ENCODE measurements at regions not wholly inside any gene's neighbourhood (a gene's known extent, or its start where the extent isn't known, plus 50 kb on each side); places are given as distances from the start of the nearest gene placed in this dataset.

DNA sequence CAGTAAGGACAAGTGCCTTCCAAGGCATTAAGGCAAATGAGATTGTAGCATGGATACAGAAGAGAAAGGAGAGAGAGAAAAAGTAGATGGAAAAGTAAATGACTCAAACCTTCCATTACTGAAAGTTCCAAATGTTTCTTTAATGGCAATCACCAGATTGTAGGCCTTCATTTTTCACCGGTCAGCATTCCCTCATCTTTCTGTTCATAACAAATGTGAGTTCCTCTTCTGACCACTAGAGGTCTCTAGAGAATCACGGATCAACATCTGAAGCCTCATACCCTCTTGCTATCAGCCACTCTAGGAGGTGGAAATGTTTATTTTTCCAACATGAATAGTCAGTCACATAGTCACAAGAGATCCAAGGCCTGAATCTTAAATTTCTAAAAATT is 73.6 kb upstream of the RPS23 start:
- DNase-seq = no peak
- no peak overlapping the region for H3K4me3 ChIP-seq
- H3K27ac ChIP-seq = no peak overlapping the region
- TF ChIP-seq, protein P1, sequence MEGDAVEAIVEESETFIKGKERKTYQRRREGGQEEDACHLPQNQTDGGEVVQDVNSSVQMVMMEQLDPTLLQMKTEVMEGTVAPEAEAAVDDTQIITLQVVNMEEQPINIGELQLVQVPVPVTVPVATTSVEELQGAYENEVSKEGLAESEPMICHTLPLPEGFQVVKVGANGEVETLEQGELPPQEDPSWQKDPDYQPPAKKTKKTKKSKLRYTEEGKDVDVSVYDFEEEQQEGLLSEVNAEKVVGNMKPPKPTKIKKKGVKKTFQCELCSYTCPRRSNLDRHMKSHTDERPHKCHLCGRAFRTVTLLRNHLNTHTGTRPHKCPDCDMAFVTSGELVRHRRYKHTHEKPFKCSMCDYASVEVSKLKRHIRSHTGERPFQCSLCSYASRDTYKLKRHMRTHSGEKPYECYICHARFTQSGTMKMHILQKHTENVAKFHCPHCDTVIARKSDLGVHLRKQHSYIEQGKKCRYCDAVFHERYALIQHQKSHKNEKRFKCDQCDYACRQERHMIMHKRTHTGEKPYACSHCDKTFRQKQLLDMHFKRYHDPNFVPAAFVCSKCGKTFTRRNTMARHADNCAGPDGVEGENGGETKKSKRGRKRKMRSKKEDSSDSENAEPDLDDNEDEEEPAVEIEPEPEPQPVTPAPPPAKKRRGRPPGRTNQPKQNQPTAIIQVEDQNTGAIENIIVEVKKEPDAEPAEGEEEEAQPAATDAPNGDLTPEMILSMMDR (IDR thresholded peaks at IDR 0.05) = peak; percentile 85
- peak; percentile 76 to 85 (median 78) for ATAC-seq
- H3K9me3 ChIP-seq = no peaks in the 10 kb centered on the region
- H3K36me3 ChIP-seq (ENCODE audit: insufficient read depth in 1 of 2, low read depth in 1 of 2) = no peaks in the 10 kb centered on the region
- no peaks in the 10 kb centered on the region for H3K27me3 ChIP-seq (ENCODE audit: insufficient read depth in 3 of 3, low read length in 2 of 3)
- intact Hi-C loops (cut with DNase I) = loop anchor here (5.0 to 10.0 kb wide), 3 partner anchors 283 to 1211 kb away; no protein-coding TSS in a partner anchor
- H3K4me1 ChIP-seq = peaks cover 19% of the 10 kb centered on the region
- WGBS, 3 donors = 2 to 5% (median 3%) methylated on average over 2 of the region's 2 CpGs

DNA sequence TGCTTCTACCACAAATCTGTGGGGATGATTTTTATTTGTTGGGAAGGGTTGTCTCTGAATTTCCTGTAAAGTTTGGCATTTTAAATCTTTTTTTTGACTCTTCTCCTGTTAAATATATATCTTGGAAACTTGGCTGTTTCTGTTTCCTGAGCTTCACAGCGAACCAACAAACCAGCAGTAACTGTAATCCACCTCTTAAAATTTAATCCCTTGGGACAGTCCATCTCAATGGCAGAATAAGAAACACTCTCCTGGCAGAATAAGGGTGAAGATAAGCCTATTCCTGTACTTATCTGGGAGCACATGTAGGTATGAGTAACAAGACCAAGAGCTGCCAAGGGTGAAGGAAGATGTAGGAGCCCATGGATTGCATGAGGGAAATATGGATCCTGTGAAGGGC is 73.1 kb upstream of the RPS23 start:
- intact Hi-C loops (cut with DNase I) = loop anchor here (5.0 to 10.0 kb wide), 3 partner anchors 284 to 1211 kb away; no protein-coding TSS in a partner anchor
- ATAC-seq = no peak
- H3K27ac ChIP-seq = no peak overlapping the region
- H3K4me3 ChIP-seq = no peak overlapping the region
- no peaks in the 10 kb centered on the region for H3K36me3 ChIP-seq (ENCODE audit: insufficient read depth in 1 of 2, low read depth in 1 of 2)
- WGBS, 3 donors = 89 to 97% (median 91%) methylated on average over 1 of the region's 1 CpG
- no peaks in the 10 kb centered on the region for H3K9me3 ChIP-seq
- TF ChIP-seq, protein P1 (IDR thresholded peaks at IDR 0.05) = no peak
- no peaks in the 10 kb centered on the region for H3K27me3 ChIP-seq (ENCODE audit: insufficient read depth in 3 of 3, low read length in 2 of 3)
- no peak for DNase-seq
- H3K4me1 ChIP-seq = peaks cover 23% of the 10 kb centered on the region

DNA sequence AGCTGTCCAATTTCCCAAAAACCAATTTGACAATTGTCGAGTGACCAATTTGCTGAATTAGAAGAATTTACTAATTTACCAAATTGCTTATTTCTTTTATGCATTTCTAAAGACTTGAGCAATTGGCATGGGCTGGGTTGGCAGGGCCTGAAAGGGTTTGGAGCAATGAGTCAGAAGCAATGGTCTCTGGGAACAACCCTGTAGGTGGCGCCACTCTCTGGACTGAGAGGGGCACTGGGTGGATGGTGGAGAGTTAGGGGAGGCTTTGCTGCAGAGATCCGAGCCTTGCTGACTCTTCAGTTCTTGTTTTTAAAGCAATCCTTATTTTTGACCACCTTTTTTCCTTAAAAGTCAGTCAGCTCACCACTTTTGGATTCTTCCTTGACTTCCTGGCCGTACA is 71.5 kb upstream of the RPS23 start:
- peaks cover 23% of the 10 kb centered on the region for H3K4me1 ChIP-seq
- H3K27me3 ChIP-seq (ENCODE audit: insufficient read depth in 3 of 3, low read length in 2 of 3) = no peaks in the 10 kb centered on the region
- H3K27ac ChIP-seq = no peak overlapping the region
- ATAC-seq (peak in 2 of 4 donors; percentile 57 to 59), DNase-seq (peak; percentile 34 to 66)
- TF ChIP-seq, protein P1 (IDR thresholded peaks at IDR 0.05) = no peak
- no peaks in the 10 kb centered on the region for H3K36me3 ChIP-seq (ENCODE audit: insufficient read depth in 1 of 2, low read depth in 1 of 2)
- H3K9me3 ChIP-seq = no peaks in the 10 kb centered on the region
- no peak overlapping the region for H3K4me3 ChIP-seq
- WGBS, 3 donors = 87 to 97% (median 88%) methylated on average over 4 of the region's 4 CpGs
- intact Hi-C loops (cut with DNase I) = loop anchor here (2.0 to 10.0 kb wide), 4 partner anchors 285 to 1215 kb away; no protein-coding TSS in a partner anchor

DNA sequence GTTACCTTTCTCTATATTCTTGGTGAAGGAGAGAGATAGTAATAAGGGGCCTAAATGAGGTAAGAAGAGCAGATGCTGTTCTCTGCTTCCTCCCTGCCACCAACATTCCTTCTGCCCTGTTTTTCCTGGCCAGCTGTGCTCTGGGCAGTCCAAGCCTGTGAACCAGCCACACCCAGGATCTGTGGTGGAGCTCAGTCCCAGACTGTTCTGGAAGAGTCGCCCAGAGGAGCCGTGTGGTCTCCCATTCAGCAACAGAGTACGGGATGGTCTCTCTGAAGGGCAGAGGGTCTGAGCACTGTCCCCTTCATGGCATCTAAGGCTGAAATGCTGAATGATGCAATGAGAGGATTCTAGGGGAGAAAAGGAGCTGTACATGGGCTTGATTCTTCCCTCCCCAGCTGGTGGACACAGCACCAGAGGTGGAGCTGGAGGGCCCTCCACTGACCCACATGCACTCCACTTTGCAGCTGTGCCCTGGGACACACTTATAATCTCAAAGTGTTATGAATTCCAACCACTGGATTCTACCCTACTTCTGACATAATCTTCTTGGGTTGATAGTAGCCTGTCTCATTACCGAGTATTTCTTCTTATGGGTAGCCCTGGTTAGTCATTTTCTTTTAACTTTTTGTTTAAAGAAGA is 70.8 kb upstream of the RPS23 start:
- Histone ChIP-seq H3K9me3 (no peaks in the 10 kb centered on the region), H3K27ac (no peak overlapping the region), H3K27me3 (ENCODE audit: insufficient read depth in 3 of 3, low read length in 2 of 3) (no peaks in the 10 kb centered on the region), H3K36me3 (ENCODE audit: insufficient read depth in 1 of 2, low read depth in 1 of 2) (no peaks in the 10 kb centered on the region), H3K4me1 (peaks cover 23% of the 10 kb centered on the region), H3K4me3 (no peak overlapping the region)
- ATAC-seq (peak in 1 of 4 donors; percentile 26), DNase-seq (no peak)
- intact Hi-C loops (cut with DNase I) = loop anchor here in 1 of 2 donors (2.0 kb wide), 1 partner anchor 1216 kb away; no protein-coding TSS in a partner anchor
- WGBS, 3 donors = 45 to 51% (median 45%) methylated on average over 4 of the region's 4 CpGs
- TF ChIP-seq, protein P1 (IDR thresholded peaks at IDR 0.05) = no peak

Measured in psoas muscle (tissue), 7 donors.